Activated CD8-positive, alpha-beta memory T cell treated with anti-CD3 and anti-CD28 coated beads, Interleukin-2, amount 50 U/mL, for 24 hours (primary cell): ENCODE measurements at regions not wholly inside any gene's neighbourhood (a gene's known extent, or its start where the extent isn't known, plus 50 kb on each side); places are given as distances from the start of the nearest gene placed in this dataset.

ENCODE experiments used
- DNase-seq: peaks from one replicate; pipeline ENCODE4 v3.0.0-alpha.2; 2020; ENCODE audit errors: extremely low read depth

DNA sequence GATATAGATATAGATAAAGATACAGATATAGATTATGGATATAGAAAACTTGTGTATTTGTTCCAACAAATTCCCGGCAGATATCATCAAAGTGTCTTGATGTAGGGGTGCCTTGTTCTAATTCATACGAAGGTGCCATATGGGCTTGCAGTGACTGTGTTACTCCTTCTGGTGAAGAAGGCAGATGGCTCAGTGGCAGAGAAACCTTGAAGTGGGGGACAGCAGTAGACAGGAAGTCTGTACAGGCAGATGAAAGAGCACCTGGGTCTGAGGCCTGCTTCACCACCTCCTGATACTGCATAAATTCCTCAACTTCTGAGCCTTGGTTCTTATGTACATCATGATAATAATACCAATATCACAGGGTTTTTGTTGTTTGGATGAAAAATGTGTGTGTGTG is 179.5 kb upstream of the GATB start:
- DNase-seq = no peak

DNA sequence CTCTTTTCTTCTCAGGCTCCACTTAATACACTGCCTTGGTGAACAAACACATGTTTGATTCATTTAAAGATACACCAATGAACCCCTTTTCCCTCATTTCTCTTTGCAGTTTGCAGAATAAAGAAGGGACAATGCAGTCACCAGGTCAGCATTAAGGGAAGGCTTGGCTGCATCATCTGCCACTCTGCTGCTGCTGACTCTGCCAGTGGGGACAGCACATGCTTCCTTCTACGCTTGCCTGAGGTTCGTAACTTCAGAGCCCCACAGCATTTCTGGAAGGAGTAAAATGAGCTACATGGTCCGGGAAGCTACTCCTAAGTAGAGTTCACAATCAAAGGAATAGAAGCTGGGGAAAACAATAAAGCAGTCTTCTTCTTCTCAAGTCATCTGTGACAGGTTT is 178.9 kb upstream of the GATB start:
- DNase-seq = no peak

DNA sequence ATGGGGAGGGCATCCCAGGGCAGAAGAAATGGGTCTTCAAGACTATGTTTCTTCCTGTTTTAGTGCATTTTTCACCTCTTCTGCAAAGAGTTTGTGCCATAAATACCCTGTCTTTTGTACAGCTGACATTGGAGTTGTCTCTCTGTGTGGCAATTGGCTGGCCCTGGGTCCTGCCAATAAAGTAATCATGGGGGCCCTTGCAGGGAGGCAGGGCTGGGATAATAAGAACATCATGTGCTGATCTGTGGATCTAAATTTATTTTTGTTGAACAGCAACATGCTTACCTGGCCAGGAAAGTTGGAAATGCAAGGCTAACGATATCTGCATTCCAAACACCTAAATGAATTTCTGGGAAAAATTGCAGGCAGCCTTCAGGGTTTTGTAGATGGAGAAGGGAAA is 174.6 kb upstream of the GATB start:
- no peak for DNase-seq

DNA sequence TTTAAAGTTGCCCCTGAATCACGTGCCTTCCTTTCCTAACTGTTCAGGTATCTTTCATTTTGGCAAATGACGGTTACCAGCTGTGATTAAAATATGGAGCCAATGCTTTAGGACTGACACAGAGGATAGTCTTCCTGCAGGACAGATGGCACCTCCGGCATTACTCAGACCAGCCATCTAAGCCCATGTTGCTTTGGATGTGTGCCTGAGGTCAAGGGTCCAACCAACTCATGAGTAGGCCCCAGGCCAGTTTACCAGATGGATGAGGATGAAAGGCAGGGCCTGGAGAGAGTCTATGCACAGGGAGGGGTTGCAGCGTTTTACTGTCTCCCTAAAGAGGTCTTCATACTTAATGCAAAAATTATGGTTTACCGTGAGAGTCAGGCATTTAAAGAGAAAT is 174.0 kb upstream of the GATB start:
- DNase-seq = no peak

DNA sequence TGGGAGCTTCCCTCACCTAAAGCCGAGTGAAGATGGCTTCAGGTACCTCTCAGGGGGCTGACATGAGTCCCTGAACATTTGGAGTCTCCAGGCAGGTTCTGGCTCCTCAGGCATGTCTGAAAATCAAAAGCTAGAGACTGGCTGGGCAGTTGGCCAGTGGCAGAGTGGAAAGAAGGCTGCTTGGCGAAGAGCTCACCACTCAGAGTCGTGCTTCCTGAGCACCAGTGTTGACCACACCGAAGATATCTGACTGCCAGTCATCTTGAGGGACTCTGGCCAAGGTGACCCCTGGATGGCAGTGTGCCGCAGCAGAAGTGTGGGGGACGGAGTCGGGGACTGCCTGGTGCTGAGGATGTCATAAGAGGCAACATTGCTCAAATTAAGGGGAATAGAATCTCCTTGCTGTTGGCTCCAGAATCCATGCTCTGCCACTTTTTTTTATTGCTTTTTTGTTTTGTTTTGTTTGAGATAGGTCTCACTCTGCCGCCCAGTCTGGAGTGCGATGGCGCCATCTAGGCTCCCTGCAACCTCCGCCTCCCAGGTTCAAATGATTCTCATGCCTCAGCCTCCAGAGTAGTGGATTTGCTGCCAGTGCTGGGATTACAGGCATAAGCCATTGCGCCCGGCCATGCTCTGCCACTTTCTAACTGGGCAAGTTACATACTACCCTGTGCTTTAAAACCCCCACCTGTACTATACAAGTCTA is 172.5 kb upstream of the GATB start:
- DNase-seq = no peak

DNA sequence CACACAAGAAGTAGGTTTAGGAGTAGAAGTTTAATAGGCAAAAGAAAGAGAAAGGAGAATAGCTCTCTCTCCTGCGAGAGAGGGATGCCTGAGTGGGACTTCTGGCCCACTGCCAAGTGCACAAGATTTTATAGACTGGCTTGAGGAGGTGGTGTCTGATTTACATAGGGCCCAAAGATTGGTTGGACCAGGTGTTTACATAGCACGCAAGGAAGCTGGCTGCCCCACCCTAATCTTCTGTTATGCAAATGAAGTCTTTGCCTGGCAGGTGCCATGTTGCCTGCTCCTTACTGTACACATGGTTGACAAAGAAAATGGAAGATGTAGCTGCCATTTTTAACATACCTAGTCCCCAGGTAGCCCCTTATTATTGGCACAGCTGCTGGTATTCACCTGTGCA is 170.8 kb upstream of the GATB start:
- DNase-seq = no peak

DNA sequence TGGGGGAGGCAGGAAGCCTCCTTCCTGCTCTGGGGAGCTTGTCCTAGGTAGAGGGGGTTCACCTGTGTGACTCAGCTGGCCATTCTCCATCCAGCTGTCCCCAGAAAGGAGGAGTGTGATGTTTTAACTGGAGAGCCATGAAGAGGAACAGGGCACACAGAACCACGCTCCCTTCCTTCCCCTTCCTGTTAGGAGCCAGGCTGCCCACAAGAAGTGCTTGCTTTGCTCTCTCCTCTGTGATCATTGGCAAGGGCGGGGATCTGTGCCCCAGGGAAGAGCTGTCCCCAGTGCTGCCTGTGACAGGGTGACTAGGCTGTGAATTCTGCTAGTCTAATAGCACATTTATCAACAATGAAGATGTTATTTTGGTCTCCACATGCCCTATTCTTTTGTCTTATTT is 169.6 kb upstream of the GATB start:
- DNase-seq = no peak

DNA sequence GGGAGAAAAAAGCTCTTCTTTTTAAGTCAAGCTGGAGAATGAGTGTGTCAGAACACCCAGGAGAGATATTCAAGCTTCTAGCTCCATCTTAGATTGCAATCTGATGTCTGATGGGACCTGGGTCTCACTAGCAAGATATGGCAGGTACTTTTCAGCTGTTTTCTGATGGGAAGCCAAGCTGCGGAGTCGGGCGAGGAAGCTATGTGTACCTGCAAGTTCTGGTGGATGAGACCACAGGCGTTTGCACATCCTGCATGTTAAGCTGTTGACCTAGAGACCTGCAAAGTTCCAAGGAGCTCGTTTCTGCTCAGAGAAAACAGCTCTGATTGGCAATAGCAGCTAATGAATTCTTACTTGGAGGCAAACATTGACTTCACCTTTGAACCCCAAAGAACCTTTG is 167.3 kb upstream of the GATB start:
- DNase-seq = no peak

DNA sequence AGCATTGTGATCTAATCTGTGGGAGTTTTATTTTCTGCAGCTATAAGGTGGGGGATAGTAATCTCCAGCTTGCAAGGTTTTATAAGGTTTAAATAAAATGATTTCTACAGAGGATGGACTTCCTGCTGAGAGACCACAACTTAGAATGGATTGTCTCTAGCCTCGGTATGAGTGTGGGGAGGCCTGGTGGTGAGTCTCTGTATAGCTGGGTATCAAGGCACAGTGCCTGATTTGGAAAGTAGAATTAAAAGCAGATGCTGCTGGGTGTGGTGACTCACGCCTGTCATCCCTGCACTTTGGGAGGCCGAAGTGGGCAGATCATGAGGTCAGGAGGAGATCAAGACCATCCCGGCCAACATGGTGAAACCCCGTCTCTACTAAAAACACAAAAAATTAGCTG is 162.0 kb upstream of the GATB start:
- DNase-seq = no peak

DNA sequence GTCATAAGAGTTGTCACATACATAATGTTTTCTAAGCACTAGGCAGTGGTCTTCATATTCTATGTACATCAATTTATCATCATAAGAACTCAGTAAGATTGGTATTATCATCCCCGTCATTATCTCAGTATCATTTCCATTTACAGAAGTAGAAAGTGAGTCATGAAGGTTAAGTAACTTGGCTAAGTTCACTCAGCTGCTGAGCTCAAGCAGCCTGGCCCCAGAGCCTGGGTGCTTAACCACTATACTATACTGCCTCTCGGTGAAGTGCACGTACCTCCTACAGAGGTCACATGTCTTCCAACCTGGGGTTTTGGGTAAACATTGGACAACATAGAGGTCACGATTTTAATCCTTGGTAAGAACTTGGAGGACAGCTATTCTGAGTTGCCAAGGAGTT is 161.5 kb upstream of the GATB start:
- DNase-seq = no peak

DNA sequence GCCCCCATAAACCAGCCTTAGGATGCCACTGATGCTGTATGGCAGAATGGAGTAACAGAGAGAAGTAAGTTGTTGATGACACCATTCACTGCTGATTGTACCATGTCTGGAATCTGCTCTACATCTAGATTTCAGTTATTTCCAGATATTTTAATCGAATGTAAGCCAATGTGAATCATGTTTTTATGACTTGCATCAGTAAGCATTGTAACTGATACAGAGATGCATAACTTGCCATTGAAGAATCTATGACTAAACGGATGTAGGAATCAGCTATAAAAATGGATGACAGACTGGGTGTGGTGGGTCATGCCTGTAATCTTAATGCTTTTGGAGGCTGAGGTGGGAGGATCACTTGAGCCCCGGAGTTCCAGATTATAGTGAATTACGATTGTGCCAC is 161.0 kb upstream of the GATB start:
- DNase-seq = no peak

DNA sequence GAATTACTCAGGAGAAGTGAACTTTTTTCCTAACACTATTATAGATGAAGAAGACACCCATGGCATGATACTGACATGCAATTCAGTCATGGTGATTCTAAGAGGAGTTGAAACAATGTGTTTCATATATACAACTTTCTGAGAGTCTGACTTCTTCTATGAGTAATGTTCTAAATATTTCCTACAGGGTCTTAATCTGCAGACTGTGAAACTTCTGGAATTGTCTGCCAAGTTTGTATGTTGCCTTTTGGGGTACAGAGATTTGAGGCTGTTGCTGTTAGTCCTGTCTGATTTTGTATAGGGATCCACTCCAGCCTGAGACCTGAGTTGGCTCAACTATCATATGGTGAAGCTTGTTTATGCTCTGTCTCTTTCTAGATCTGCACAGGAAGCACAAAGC is 160.6 kb upstream of the GATB start:
- DNase-seq = no peak

DNA sequence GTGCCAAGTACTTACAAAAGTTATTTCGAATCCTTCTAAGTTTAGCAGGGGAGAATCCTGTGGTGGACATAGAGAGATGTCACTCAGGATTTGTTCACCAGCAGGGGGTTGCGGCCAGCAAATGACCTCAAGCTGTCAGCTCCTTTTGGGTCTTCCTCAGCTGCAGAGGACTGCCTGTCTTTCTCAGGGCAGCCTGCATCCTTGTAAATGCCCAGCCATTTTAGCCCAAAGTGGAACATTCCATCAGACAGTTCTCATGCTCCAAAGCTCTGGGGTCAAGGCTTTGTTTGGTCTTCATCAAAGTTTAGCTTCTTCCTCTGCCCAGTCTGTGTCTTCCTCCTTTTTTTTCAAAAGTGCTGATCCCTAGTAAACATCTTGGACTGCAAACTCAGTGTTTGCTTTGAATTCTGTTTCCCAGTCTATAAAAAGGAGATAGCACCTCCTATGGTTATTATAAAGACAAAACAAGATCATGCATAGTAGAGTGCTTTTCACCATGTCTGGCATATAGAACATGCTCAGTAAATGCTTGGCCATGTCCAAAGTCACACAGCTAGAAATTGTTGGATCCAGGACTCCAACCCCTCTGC is 156.4 kb upstream of the GATB start:
- DNase-seq = no peak

DNA sequence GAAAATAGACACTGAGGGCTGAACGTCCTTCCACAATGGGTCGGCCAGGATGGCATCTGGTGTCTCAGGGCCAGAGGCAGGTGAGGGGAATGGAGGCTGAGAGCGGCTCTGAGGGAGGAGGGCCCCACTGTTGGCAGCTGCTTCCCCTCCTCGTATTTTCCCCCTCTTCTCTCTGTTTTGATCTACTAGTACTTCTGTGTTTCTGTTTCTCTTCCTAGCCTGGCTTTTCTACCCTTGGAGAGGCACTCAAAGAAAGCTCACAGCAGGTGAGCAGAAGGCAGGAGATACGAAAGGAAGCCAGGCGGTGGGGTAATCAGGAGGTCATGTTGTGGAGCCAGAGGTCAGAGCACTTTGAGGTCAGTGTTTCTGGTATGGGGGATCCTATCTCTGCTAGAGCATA is 151.8 kb upstream of the GATB start:
- no peak for DNase-seq

DNA sequence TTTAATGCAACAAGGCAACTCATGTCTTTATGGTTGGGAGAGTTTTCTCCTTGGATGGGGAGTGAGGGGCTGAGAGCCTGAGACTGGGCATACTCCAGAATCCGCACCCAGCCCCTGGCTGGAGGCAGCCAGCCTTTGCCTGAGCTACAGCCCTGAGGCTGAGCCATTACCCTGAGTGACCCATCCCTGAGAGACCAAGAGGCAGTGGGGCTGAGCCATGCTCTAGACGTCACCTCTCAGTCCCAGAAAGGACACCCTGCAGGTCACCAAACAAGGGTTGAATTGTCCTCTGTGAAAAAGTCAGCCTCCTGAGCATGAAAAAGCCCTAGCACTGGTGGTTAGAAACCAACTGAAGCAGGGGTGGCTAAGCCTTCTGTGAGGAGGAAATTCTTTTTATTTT is 151.2 kb upstream of the GATB start:
- DNase-seq = no peak

DNA sequence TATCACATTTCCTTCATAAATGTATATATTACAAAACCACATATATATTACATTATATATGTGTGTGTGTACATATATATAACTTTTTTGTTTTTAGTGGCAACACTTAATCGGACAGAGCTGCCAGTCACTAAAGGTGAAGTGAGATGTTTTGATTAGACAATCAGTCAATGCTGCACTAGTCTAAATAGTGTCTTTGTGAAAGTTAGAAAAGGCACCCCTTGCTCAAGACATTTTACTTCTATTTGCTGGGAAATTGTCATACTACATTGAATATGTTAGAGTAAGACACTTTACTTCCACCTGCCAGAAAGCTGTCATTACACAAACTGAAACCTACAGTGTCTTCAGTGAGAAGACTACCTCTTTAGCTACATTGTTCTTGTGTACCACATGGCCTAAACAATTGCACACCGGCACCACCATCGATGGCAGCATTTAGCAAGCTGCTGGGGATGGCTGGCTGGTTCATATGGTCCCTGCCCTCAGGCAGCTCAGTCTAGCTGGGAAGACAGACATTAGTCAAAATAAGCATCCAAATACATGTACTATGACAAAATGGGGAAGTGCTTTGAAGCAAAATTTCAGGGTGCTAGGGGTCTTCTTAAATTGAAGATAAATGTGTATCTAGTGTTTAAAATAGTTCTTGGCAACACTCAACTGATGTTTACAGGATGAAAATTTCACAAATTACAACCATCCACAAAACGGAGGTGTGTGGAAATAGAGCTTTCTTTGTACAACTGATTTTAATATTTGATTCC is 148.1 kb upstream of the GATB start:
- DNase-seq = no peak

DNA sequence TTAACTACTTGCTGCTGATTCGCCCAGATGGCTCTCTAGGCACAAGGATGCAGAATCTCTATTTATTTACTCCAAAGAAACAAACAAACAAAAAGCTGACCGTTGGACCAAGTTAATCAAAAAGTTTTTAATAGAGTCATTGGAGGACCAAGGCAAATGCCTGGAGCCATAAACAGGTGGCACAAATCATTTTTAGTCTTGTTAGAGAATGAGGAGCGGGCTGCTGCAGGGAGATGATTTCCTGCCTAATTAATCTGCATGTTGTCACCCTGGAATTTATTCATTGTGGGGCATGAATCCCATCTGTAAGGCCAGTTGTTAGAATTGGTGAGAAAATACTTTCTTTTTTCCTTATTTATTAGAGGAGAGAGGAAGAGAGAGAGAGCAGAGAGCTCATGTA is 147.4 kb upstream of the GATB start:
- DNase-seq = no peak

DNA sequence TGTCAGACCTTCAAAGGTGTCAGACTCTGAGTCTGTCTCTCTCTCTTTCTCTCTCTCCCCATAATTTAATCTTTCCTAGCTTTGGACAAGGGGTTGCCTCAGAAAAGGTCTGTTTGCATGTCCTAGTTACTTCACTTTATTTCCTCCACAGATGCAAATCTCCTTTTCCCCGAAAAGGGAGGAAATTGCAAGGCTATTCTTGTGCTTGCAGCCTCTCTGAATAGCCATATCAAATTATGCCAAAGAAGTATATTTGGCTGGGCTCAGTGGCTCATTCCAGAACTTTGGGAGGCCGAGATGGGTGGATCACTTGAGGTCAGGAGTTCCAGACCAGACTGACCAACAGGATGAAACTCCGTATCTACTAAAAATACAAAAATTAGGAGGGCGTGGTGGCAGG is 145.6 kb upstream of the GATB start:
- no peak for DNase-seq

DNA sequence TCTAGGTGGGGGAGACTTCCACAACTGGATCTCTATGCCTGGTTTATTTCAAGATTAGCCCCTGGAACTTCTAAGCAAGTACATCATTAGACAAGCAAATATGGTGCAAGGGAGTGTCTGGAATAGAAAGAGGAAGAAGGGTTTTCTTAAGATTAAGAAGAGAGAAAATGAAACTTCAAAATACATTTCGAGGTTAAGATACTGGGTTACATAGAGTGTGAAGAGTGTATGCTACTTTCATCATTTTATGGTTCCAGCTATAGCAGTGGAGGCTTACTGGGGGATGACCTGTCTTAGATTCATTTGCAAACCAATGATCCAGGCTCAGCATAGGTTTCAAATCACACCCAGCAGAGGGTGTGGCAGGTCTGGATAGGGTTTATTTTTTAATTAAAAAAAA is 144.4 kb upstream of the GATB start:
- no peak for DNase-seq

DNA sequence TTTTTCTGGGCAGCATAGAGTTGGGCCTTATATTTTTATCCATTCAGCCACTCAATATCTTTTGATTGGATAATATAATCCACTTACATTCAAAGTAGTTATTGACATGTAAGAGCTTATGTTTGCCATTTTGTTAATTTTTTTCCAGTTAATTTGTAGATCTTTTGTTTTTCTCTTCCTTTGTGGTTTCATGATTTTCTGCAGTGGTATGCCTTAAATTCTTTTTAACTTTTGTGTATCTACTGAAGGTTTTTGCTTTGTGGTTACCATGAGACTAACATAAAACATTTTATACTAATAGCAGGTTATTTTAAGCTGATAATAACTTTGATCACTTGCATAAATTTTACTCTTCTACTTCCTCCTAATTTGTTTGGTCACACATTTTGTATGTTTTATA is 140.8 kb upstream of the GATB start:
- DNase-seq = no peak

DNA sequence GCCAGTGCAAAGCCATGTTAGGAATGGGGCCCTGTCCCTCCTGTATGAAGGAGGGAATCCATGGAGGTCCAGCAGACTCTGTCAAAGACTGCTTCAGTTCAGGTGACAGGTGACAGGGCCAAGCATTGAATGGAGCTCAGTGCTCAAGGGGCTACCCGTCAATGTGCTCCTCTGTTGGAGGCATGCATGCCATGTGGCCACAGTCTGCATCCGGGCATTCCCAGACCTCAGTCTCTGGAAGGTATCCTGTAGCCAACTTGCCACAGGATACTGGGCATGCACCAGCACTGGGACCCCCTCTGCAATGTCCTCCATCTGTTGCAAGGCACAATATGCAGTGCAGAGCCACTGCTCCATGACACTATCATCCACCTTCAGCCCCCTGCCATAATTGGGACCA is 136.1 kb upstream of the GATB start:
- no peak for DNase-seq

DNA sequence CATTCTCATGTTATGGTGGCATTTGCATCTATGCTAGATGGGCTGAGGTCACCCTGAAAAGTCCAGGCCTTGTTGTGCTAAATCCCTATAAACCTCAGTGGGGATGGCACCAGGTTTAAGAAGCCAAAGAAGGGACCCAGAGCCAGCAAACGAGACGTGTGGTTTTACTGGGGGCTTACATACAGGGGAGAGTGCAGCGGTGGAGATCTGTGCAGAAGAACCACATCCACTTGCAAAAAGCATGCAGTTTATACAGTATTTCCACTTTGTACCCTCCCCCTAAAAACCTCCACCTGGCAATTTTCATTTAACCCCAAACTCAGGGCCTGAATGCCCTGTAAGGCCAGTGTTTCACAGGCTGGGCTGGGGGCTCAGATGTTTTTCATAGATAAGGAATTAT is 134.9 kb upstream of the GATB start:
- no peak for DNase-seq

DNA sequence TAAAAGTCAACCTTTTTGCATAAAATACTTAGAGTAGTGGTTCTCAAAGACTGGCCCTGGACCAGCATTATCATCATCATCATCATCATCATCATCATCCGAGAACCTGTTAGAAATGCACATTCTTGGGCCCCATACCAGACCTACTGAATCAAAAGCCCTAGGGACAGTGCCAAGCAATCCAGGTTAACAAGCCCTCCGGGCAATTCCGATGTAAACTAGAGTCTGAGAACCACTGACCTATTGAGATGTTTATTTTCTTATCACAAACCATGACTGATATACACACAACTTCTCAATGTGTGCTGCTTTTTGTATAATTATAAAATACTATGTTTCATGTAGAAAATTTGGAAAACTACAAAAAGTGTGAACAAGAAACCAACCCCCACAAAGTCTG is 133.4 kb upstream of the GATB start:
- no peak for DNase-seq
